ENCODE measurements at regions not wholly inside any gene's neighbourhood (a gene's known extent, or its start where the extent isn't known, plus 50 kb on each side); places are given as distances from the start of the nearest gene placed in this dataset.

DNA sequence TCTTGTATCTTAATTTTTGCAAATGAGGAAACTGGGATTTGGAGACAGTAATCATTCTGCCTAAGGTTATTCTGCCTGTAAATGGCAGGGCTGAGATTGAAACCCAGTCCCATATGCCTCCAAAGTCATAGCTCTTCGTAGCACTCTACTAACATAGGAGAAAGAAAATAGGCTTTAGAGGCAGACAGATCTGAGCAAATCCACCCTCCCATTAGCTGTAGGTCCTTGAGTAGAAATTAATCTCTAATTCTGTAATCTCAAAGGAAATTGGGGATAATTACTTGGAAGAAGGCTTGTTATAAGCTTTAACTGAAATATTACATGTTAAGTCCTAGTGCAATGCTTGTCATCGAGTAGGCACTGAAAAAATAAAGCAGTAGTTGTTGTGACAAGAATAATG, 252.1 kb upstream of the PEX5L start:
- TF ChIP-seq, protein P1, sequence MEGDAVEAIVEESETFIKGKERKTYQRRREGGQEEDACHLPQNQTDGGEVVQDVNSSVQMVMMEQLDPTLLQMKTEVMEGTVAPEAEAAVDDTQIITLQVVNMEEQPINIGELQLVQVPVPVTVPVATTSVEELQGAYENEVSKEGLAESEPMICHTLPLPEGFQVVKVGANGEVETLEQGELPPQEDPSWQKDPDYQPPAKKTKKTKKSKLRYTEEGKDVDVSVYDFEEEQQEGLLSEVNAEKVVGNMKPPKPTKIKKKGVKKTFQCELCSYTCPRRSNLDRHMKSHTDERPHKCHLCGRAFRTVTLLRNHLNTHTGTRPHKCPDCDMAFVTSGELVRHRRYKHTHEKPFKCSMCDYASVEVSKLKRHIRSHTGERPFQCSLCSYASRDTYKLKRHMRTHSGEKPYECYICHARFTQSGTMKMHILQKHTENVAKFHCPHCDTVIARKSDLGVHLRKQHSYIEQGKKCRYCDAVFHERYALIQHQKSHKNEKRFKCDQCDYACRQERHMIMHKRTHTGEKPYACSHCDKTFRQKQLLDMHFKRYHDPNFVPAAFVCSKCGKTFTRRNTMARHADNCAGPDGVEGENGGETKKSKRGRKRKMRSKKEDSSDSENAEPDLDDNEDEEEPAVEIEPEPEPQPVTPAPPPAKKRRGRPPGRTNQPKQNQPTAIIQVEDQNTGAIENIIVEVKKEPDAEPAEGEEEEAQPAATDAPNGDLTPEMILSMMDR (IDR thresholded peaks at IDR 0.05) = no peak
- DNase-seq (ENCODE audit: low spot score) (no peak), ATAC-seq (ENCODE audit: low FRiP score) (no peak)

GRCh38 chr3:180290300-180290699, 253.6 kb upstream of the PEX5L start:
- DNase-seq (ENCODE audit: low spot score) = no peak
- no peak for ATAC-seq (ENCODE audit: low FRiP score)
- TF ChIP-seq, protein P1 (IDR thresholded peaks at IDR 0.05) = no peak

DNA sequence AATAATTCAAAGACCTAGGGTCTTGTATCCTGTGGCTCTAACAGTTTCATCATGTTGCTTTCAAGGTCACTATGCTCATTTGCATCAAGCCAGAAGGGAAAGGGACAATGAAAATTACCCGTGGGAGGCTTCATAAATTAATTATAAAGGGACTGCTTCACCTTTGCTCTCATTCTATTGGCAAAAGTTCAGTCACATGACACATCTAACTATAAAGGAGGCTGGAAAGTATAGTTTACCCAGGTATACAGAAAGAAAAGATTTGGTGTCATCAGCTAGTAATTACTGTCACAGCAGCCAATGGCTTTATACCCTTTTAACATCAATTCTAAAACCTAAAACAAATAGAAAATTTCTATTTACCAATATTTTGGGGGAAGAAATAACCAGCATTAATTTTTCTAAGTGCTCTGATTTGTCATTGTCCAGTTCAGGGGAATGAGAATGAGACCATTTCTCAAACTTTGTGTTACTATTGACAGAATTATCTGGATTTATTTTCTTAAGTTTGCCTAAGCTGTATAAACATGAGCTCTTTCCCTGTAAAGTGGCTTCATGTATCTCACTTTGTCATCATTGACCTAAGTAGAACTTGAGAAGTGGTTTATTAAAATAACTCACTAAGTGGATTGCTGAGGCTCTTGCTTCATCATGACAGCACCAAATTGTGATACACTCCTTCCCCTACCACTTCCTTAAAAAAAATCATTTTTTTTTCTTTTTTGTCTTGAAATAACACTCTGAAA, 257.7 kb upstream of the PEX5L start:
- ATAC-seq (ENCODE audit: low FRiP score) (no peak), DNase-seq (ENCODE audit: low spot score) (no peak)
- TF ChIP-seq, protein P1 (IDR thresholded peaks at IDR 0.05) = no peak

- ATAC-seq (ENCODE audit: low FRiP score) (no peak), DNase-seq (ENCODE audit: low spot score) (no peak)
- TF ChIP-seq, protein P1 (IDR thresholded peaks at IDR 0.05) = no peak
These were observed 259.1 kb upstream of the PEX5L start for GRCh38 chr3:180295811-180296210.

GRCh38 chr3:180296971-180297370, 260.2 kb upstream of the PEX5L start:
- DNase-seq (ENCODE audit: low spot score) = no peak
- TF ChIP-seq, protein P1 (IDR thresholded peaks at IDR 0.05) = no peak
- ATAC-seq (ENCODE audit: low FRiP score) = no peak

- TF ChIP-seq, protein P1 (IDR thresholded peaks at IDR 0.05) = no peak
- DNase-seq (ENCODE audit: low spot score) (no peak), ATAC-seq (ENCODE audit: low FRiP score) (no peak)
These were observed 269.4 kb upstream of the PEX5L start for GRCh38 chr3:180306155-180306554.

- ATAC-seq (ENCODE audit: low FRiP score) (peak; percentile 93), DNase-seq (ENCODE audit: low spot score) (no peak)
- TF ChIP-seq, protein P1 (IDR thresholded peaks at IDR 0.05) = no peak
These were observed 270.0 kb upstream of the PEX5L start for GRCh38 chr3:180306691-180307090.
